ENCODE measurements at regions not wholly inside any gene's neighbourhood (a gene's known extent, or its start where the extent isn't known, plus 50 kb on each side); places are given as distances from the start of the nearest gene placed in this dataset.

DNA sequence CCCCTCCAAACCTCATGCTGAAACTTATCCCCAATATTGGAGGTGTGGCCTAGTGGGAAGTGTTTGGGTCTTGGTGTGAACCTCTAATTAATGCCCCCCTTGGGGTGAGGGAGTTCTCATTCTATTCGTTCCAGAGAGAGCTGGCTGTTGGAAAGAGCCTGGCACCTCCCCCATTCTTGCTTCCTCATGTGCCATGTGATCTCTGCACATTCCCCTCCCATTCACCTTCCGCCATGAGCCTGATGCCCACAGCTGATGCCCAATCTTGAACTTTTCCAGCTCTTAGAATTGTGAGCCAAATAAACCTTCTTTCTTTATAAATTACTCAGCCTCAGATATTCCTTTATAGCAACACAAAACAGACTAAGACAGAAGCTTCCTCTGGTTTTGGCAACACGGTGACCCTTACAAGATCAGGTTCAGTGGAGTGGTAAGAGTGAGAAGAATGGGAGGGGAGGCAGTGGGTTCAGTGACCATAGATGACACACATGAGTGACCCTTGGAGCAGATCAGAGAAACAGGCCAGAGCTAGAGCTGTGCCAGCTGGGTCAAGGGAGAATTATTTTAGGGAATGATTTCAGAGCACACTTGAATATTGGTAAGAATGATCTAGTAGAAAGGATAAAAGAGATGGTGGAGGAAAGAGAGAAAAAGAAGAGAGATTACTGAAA is 176.4 kb downstream of the LY86 start:
- TF ChIP-seq, protein P1, sequence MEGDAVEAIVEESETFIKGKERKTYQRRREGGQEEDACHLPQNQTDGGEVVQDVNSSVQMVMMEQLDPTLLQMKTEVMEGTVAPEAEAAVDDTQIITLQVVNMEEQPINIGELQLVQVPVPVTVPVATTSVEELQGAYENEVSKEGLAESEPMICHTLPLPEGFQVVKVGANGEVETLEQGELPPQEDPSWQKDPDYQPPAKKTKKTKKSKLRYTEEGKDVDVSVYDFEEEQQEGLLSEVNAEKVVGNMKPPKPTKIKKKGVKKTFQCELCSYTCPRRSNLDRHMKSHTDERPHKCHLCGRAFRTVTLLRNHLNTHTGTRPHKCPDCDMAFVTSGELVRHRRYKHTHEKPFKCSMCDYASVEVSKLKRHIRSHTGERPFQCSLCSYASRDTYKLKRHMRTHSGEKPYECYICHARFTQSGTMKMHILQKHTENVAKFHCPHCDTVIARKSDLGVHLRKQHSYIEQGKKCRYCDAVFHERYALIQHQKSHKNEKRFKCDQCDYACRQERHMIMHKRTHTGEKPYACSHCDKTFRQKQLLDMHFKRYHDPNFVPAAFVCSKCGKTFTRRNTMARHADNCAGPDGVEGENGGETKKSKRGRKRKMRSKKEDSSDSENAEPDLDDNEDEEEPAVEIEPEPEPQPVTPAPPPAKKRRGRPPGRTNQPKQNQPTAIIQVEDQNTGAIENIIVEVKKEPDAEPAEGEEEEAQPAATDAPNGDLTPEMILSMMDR (IDR thresholded peaks at IDR 0.05; ENCODE audit: insufficient read depth, low read length, poor library complexity, severe bottlenecking): no peak
- H3K27me3 ChIP-seq (replicated peaks; ENCODE audit: control insufficient read depth, insufficient read depth, low read length): no peaks in the 10 kb centered on the region
- no peak for DNase-seq (ENCODE audit: extremely low read depth, insufficient read length)
- H3K4me3 ChIP-seq (replicated peaks; ENCODE audit: low read depth, low read length): no peak overlapping the region
- no peaks in the 10 kb centered on the region for H3K36me3 ChIP-seq (ENCODE audit: control insufficient read depth, insufficient read depth, low read length)

DNA sequence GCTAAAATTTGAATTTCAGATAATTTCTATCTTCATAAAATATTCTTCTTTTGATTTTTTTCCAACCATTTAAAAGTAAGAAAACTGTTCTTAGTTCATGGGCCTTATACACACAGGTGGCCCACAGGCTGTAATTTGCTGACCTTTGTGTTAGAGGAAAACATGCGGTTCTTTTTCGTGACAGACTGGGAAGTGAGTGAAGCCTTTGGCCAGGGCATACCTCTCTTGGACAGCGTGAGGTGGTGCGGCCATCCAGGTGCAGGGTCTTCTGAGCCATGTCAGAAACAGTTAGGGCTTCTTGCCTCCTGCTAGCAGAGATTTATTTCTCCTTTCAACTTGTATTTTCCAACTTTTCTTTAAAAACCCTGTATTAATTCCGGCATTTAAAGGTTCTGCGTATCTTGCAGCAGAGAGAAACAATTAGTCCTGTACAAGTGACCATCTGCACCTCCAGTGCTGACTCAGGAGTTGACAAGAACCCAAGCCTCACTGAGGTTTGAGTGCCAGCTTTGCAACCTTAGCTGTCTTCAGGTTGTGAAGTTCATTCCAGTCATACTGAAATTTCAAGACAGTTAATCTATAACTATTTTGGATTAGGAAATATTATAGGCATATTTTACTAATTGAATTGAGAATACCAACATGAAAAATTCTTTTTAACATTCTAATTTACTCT is 177.8 kb downstream of the LY86 start:
- TF ChIP-seq, protein P1 (IDR thresholded peaks at IDR 0.05; ENCODE audit: insufficient read depth, low read length, poor library complexity, severe bottlenecking): no peak
- no peak for DNase-seq (ENCODE audit: extremely low read depth, insufficient read length)
- no peaks in the 10 kb centered on the region for H3K27me3 ChIP-seq (replicated peaks; ENCODE audit: control insufficient read depth, insufficient read depth, low read length)

DNA sequence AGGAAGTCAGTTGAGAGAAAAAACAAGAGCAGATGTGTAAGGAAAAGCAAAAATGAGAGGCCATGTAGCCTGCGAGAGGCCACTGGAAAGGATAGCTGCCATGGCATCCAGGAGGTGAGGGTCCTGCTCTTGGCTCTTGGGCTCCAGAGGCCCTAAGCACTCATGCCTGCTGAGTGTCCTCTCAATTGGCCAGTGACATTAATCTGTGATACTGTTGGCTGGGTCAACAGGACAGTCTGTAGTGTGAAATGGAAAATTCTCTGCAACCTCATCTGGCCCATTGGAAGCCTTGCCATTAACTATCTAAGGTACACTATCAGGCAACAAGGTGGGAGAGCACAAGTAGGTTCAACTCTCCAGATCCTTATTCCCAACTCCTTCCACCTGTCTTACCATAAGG is 180.9 kb downstream of the LY86 start:
- Histone ChIP-seq H3K36me3 (ENCODE audit: control insufficient read depth, insufficient read depth, low read length) (no peaks in the 10 kb centered on the region), H3K4me3 (replicated peaks; ENCODE audit: low read depth, low read length) (no peak overlapping the region), H3K27me3 (replicated peaks; ENCODE audit: control insufficient read depth, insufficient read depth, low read length) (no peaks in the 10 kb centered on the region)
- no peak for DNase-seq (ENCODE audit: extremely low read depth, insufficient read length)
- TF ChIP-seq, protein P1 (IDR thresholded peaks at IDR 0.05; ENCODE audit: insufficient read depth, low read length, poor library complexity, severe bottlenecking): no peak

More for the DNA sequence above, 177.8 kb downstream of the LY86 start:
- Histone ChIP-seq H3K4me3 (replicated peaks; ENCODE audit: low read depth, low read length) (no peak overlapping the region), H3K36me3 (ENCODE audit: control insufficient read depth, insufficient read depth, low read length) (no peaks in the 10 kb centered on the region)

DNA sequence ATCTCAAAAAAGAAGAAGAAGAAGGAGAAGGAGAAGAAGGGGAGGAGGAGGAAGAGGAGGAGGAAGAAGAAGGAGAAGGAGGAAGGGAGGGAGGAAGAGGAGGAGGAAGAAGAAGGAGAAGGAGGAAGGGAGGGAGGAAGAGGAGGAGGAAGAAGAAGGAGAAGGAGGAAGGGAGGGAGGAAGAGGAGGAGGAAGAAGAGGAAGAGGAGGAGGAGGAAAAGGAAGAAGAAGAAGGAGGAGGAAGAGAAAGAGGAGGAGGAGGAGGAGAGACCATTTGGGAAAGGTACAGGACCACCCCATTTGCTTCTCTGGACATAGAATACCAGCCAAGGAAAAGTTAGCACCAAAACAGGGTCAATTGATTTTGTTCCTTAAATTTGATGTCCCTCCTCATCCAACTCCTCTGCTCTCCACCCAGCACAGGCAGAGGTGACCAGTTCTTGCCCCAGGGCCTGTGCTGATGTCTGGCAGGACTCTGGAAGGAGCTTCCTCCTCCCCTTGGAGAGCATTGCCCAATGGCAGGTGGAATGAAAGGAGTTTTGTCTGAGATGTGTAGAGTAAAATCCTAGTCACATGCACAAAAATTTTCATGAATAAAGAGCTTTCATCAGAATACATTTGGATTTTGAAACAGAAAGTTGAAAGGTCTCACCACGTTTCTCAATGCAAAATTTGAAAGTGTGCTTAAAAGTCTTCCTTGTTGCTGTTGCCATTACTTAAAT is 182.9 kb downstream of the LY86 start:
- no peak for DNase-seq (ENCODE audit: extremely low read depth, insufficient read length)
- TF ChIP-seq, protein P1 (IDR thresholded peaks at IDR 0.05; ENCODE audit: insufficient read depth, low read length, poor library complexity, severe bottlenecking): no peak

DNA sequence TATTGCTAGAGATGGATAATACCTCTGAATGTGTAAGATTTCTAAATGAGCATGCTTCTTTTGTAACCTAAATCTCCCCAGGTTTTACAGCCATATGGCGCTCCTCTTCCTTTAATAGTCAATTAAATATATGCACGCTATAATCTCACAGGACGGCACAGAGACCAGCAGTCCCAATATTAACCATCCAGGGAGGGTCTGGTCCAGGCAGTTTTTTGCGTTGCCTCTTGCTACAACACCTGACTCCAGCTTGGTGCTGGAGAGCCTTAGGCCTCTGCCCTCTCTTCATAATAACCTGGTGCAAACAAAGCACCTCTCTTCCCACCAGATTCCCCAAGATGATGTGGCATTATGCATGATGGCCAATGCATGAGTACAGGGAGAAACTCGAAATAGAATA is 183.4 kb downstream of the LY86 start:
- no peak for DNase-seq (ENCODE audit: extremely low read depth, insufficient read length)
- no peaks in the 10 kb centered on the region for H3K36me3 ChIP-seq (ENCODE audit: control insufficient read depth, insufficient read depth, low read length)
- TF ChIP-seq, protein P1 (IDR thresholded peaks at IDR 0.05; ENCODE audit: insufficient read depth, low read length, poor library complexity, severe bottlenecking): no peak
- H3K4me3 ChIP-seq (replicated peaks; ENCODE audit: low read depth, low read length): no peak overlapping the region
- no peaks in the 10 kb centered on the region for H3K27me3 ChIP-seq (replicated peaks; ENCODE audit: control insufficient read depth, insufficient read depth, low read length)

More for the DNA sequence above, 182.9 kb downstream of the LY86 start:
- no peaks in the 10 kb centered on the region for H3K27me3 ChIP-seq (replicated peaks; ENCODE audit: control insufficient read depth, insufficient read depth, low read length)
- H3K36me3 ChIP-seq (ENCODE audit: control insufficient read depth, insufficient read depth, low read length): no peaks in the 10 kb centered on the region
- H3K4me3 ChIP-seq (replicated peaks; ENCODE audit: low read depth, low read length): no peak overlapping the region
